Kidney epithelial cell (primary cell): ENCODE measurements at regions not wholly inside any gene's neighbourhood (a gene's known extent, or its start where the extent isn't known, plus 50 kb on each side); places are given as distances from the start of the nearest gene placed in this dataset.
"Not testable (repeated sequence)": the region's sequence is repeated elsewhere in the genome, so short reads cannot be mapped to it uniquely, and the experiment has no call there.

Experiments
- DNase-seq: peaks from one replicate; pipeline ENCODE4 v3.0.0-alpha.2; 2010; ENCODE audit warnings: low read depth
- H3K27me3 ChIP-seq: 2 replicates; pipeline ENCODE4 v1.6.0; 2011; ENCODE audit warnings: low read length; ENCODE audit not compliant: control insufficient read depth, insufficient read depth
- H3K36me3 ChIP-seq: 2 replicates; pipeline ENCODE4 v1.5.1; 2011; ENCODE audit warnings: low read length; ENCODE audit not compliant: control insufficient read depth, insufficient read depth
- H3K4me3 ChIP-seq: 2 replicates; pipeline ENCODE4 v1.5.1; 2011; ENCODE audit warnings: low read depth, mild to moderate bottlenecking, control low read depth, low read length
- CTCF ChIP-seq: IDR thresholded peaks from 2 replicates; pipeline ENCODE4 v1.5.1; 2011; ENCODE audit warnings: mild to moderate bottlenecking, moderate library complexity, low read length, control low read depth, inconsistent platforms; ENCODE audit not compliant: insufficient read depth, poor library complexity, severe bottlenecking

GRCh38 chr12:68387338-68387737 is 55.2 kb upstream of the MDM1 start:
- no peaks in the 10 kb centered on the region for H3K36me3 ChIP-seq
- no peak for DNase-seq
- no peaks in the 10 kb centered on the region for H3K27me3 ChIP-seq
- no peak for TF ChIP-seq CTCF
- H3K4me3 ChIP-seq = no peak overlapping the region

- TF ChIP-seq CTCF = no peak
- DNase-seq = no peak
- Histone ChIP-seq H3K36me3 (no peaks in the 10 kb centered on the region), H3K27me3 (no peaks in the 10 kb centered on the region), H3K4me3 (no peak overlapping the region)
Observed at GRCh38 chr12:68389305-68389704, 57.1 kb upstream of the MDM1 start.

- no peak for DNase-seq
- Histone ChIP-seq H3K4me3 (no peak overlapping the region), H3K27me3 (no peaks in the 10 kb centered on the region), H3K36me3 (no peaks in the 10 kb centered on the region)
- no peak for TF ChIP-seq CTCF
Observed at GRCh38 chr12:68391937-68392336, 59.8 kb upstream of the MDM1 start.

- no peak for TF ChIP-seq CTCF
- no peaks in the 10 kb centered on the region for H3K36me3 ChIP-seq
- no peaks in the 10 kb centered on the region for H3K27me3 ChIP-seq
- H3K4me3 ChIP-seq = no peak overlapping the region
- DNase-seq = no peak
Observed at GRCh38 chr12:68392376-68392775, 60.2 kb upstream of the MDM1 start.

GRCh38 chr12:68393417-68393816 is 61.3 kb upstream of the MDM1 start:
- no peaks in the 10 kb centered on the region for H3K27me3 ChIP-seq
- H3K4me3 ChIP-seq = no peak overlapping the region
- no peaks in the 10 kb centered on the region for H3K36me3 ChIP-seq
- no peak for TF ChIP-seq CTCF
- DNase-seq = no peak

- Histone ChIP-seq H3K36me3 (no peaks in the 10 kb centered on the region), H3K4me3 (no peak overlapping the region), H3K27me3 (no peaks in the 10 kb centered on the region)
- TF ChIP-seq CTCF = no peak
- DNase-seq = no peak
Observed at GRCh38 chr12:68397566-68398158, 65.5 kb upstream of the MDM1 start.

GRCh38 chr12:68398689-68399088 is 66.5 kb upstream of the MDM1 start:
- not testable (repeated sequence) for H3K36me3 ChIP-seq, DNase-seq, H3K27me3 ChIP-seq, H3K4me3 ChIP-seq
